ENCODE measurements at regions not wholly inside any gene's neighbourhood (a gene's known extent, or its start where the extent isn't known, plus 50 kb on each side); places are given as distances from the start of the nearest gene placed in this dataset.

- H3K9me2 ChIP-seq (ENCODE audit: insufficient read depth) = no peaks in the 10 kb centered on the region
- intact Hi-C loops (cut with micrococcal nuclease; ENCODE audit: unreplicated experiment) = loop anchor here (10.0 kb wide), 1 partner anchor 131 kb away; no protein-coding TSS in a partner anchor
- H3K79me2 ChIP-seq (ENCODE audit: low read depth) = no peaks in the 10 kb centered on the region
- peak overlapping the region; percentile 42 for H3K4me2 ChIP-seq
- H3F3A ChIP-seq (ENCODE audit: insufficient read depth, low read depth) = peaks cover 16% of the 10 kb centered on the region; the same call in 1 of the 2 replicates
- no peaks in the 10 kb centered on the region for H3K9me3 ChIP-seq (ENCODE audit: insufficient read depth, low read depth)
- no peaks in the 10 kb centered on the region for H3K27me3 ChIP-seq (ENCODE audit: insufficient read depth, low read depth)
- peaks cover 15% of the 10 kb centered on the region; the same call in 1 of the 2 replicates for H3K4me1 ChIP-seq (replicated peaks; ENCODE audit: insufficient read depth)
- no peaks in the 10 kb centered on the region for H3K36me3 ChIP-seq (ENCODE audit: low read depth)
- H4K20me1 ChIP-seq (ENCODE audit: insufficient read depth) = no peaks in the 10 kb centered on the region
- ChIA-PET POLR2A (ENCODE audit: unreplicated experiment) (no interaction called here), CTCF (no interaction called here)
- no TSS peak for BruUV-seq (replicated peaks)
- DNase-seq = no peak
- TF ChIP-seq, protein P1, sequence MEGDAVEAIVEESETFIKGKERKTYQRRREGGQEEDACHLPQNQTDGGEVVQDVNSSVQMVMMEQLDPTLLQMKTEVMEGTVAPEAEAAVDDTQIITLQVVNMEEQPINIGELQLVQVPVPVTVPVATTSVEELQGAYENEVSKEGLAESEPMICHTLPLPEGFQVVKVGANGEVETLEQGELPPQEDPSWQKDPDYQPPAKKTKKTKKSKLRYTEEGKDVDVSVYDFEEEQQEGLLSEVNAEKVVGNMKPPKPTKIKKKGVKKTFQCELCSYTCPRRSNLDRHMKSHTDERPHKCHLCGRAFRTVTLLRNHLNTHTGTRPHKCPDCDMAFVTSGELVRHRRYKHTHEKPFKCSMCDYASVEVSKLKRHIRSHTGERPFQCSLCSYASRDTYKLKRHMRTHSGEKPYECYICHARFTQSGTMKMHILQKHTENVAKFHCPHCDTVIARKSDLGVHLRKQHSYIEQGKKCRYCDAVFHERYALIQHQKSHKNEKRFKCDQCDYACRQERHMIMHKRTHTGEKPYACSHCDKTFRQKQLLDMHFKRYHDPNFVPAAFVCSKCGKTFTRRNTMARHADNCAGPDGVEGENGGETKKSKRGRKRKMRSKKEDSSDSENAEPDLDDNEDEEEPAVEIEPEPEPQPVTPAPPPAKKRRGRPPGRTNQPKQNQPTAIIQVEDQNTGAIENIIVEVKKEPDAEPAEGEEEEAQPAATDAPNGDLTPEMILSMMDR (conservative IDR thresholded peaks at IDR 0.05) = no peak
- no peak for TF ChIP-seq EZH2 (IDR thresholded peaks at IDR 0.05; ENCODE audit: low read depth)
- H3K4me3 ChIP-seq = no peak overlapping the region
- no peak overlapping the region for H2AFZ ChIP-seq
- H3K27ac ChIP-seq = no peak overlapping the region
Observed at GRCh38 chr4:14583752-14584151, 418.5 kb upstream of the CPEB2 start.

GRCh38 chr4:14592950-14593349 is 409.3 kb upstream of the CPEB2 start:
- BruUV-seq (replicated peaks) = no TSS peak
- Histone ChIP-seq H3K36me3 (ENCODE audit: low read depth) (no peaks in the 10 kb centered on the region), H3K27me3 (ENCODE audit: insufficient read depth, low read depth) (no peaks in the 10 kb centered on the region), H3K27ac (no peak overlapping the region), H3K4me3 (no peak overlapping the region), H2AFZ (no peak overlapping the region), H3K4me1 (replicated peaks; ENCODE audit: insufficient read depth) (no peaks in the 10 kb centered on the region), H3F3A (ENCODE audit: insufficient read depth, low read depth) (no peaks in the 10 kb centered on the region), H3K4me2 (no peak overlapping the region), H4K20me1 (ENCODE audit: insufficient read depth) (no peaks in the 10 kb centered on the region), H3K79me2 (ENCODE audit: low read depth) (no peaks in the 10 kb centered on the region), H3K9me2 (ENCODE audit: insufficient read depth) (no peaks in the 10 kb centered on the region), H3K9me3 (ENCODE audit: insufficient read depth, low read depth) (no peaks in the 10 kb centered on the region)
- intact Hi-C loops (cut with micrococcal nuclease; ENCODE audit: unreplicated experiment) = no loop called here
- ChIA-PET CTCF (no interaction called here), POLR2A (ENCODE audit: unreplicated experiment) (no interaction called here)
- DNase-seq = no peak
- TF ChIP-seq, protein P1 (conservative IDR thresholded peaks at IDR 0.05) = no peak
- TF ChIP-seq EZH2 (IDR thresholded peaks at IDR 0.05; ENCODE audit: low read depth) = no peak

GRCh38 chr4:14596028-14596427 is 406.3 kb upstream of the CPEB2 start:
- H3K36me3 ChIP-seq (ENCODE audit: low read depth) = no peaks in the 10 kb centered on the region
- POLR2A ChIA-PET (ENCODE audit: unreplicated experiment) = no interaction called here
- H3F3A ChIP-seq (ENCODE audit: insufficient read depth, low read depth) = no peaks in the 10 kb centered on the region
- CTCF ChIA-PET = no interaction called here
- no peaks in the 10 kb centered on the region for H3K9me2 ChIP-seq (ENCODE audit: insufficient read depth)
- H4K20me1 ChIP-seq (ENCODE audit: insufficient read depth) = no peaks in the 10 kb centered on the region
- no peaks in the 10 kb centered on the region for H3K9me3 ChIP-seq (ENCODE audit: insufficient read depth, low read depth)
- H3K4me1 ChIP-seq (replicated peaks; ENCODE audit: insufficient read depth) = no peaks in the 10 kb centered on the region
- no peak overlapping the region for H3K4me2 ChIP-seq
- DNase-seq = no peak
- H2AFZ ChIP-seq = no peak overlapping the region
- H3K79me2 ChIP-seq (ENCODE audit: low read depth) = no peaks in the 10 kb centered on the region
- no peaks in the 10 kb centered on the region for H3K27me3 ChIP-seq (ENCODE audit: insufficient read depth, low read depth)
- intact Hi-C loops (cut with micrococcal nuclease; ENCODE audit: unreplicated experiment) = no loop called here
- H3K4me3 ChIP-seq = no peak overlapping the region
- no peak overlapping the region for H3K27ac ChIP-seq
- TF ChIP-seq, protein P1 (conservative IDR thresholded peaks at IDR 0.05) = no peak
- no peak for TF ChIP-seq EZH2 (IDR thresholded peaks at IDR 0.05; ENCODE audit: low read depth)
- BruUV-seq (replicated peaks) = no TSS peak
